Embryonic facial prominence (tissue), 1 donor: ENCODE measurements at regions not wholly inside any gene's neighbourhood (a gene's known extent, or its start where the extent isn't known, plus 50 kb on each side); places are given as distances from the start of the nearest gene placed in this dataset.
"Not testable (repeated sequence)": the region's sequence is repeated elsewhere in the genome, so short reads cannot be mapped to it uniquely, and the experiment has no call there.

Experiments used
- DNase-seq: peaks from one replicate; pipeline ENCODE4 v3.0.0-alpha.2; 2016; ENCODE audit errors: extremely low spot score

- peak; percentile 50 for DNase-seq
Observed at GRCh38 chr12:75706786-75707605, 195.6 kb upstream of the KRR1 start.

DNA sequence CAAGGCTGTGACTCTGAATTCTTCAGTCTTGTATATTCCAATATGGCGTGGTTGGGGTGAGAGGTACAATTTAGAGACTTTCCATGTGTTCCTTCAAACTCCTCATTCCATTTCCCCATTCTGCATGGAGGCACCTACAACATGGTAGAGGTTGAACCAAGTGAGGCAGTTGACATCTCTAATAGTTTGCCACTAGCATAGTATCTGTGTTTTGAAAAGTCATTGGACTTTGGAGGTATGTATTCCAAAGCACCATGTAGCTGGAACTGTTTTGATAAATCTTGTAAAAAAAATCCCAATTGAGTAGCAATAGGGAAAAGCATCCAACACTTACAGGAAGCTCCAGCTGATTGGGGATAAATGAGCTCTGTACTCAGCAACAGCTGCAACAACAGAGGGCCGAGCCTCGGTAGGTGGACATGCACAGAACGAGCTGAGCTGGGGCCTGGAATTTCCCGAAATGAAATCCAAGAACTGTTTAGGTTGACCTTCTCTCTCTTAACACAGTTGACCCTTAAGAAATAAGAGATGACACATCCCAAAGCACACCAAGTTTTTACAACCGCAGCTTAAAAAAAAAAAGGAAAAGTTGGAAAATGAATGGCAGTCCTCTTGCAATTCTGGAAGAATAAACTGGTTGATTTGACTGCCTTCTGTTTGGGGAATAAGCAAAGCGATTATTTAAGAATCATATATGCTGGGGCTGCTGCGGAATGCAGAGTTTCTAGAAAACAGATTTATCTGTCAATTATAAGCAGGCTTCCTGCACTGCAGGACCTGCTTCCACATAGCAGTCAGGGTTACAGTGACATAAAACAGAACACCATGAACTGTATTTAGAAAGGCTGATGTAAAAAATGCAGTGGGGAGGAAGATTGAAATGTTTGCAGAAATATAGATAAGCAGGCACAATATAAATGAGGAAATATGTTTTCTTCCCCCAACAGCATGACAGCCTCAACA is 194.6 kb upstream of the KRR1 start:
- DNase-seq = peak; percentile 65

DNA sequence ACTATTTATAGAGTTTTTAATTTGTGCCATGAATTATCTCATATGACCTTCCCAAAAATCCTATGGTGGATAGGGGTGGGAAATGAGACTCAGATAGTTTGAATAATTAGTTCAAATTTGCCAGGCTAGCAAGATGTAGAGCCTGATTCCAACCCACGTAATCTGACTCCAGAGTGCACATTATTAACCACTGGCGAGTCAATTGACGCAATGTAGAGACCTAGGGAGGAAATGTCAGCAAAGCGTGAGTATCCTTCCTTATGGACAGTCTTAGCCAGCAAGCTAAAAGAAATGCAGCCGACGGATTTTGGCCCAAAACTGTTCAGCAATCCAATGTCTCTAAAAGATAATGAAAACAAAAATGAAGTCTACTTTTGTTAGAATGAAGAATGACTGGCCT is 193.3 kb upstream of the KRR1 start:
- no peak for DNase-seq

DNA sequence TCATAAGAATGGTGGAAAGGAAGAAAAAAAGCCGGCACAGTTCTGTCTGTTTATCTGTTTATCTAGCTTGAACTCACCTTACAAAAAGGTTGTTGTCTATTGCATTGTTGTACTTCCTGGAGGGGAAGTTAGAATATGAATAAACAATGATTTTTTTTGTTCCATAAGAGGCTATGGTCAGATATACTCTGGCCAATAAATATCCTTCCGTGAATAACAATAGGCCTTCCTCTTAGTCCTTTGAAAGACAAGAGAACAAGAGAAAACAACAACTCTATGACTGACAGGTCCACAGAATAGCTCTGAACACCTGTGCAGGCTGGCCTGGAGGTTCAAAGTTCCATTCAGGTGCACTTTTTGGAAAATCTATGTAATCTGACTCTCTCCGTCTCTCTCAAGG is 192.8 kb upstream of the KRR1 start:
- DNase-seq = no peak

DNA sequence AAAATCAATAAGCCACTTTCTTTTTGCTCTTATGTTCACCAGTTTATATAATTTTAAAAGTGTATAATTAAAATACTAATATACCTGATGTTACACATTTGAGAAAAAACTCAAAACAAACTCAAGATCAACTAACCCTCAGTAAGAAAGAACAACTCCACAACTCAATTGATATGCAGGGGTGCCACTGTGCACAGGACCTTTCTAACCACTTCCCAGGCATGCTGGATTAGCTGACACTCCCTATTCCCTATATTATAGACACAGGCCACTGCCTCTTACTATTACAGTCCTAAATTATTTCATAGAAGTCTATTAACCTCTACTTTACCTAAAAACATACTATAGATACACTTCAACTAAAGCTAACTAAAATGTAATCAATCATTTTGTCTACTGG is 191.7 kb upstream of the KRR1 start:
- DNase-seq = no peak

DNA sequence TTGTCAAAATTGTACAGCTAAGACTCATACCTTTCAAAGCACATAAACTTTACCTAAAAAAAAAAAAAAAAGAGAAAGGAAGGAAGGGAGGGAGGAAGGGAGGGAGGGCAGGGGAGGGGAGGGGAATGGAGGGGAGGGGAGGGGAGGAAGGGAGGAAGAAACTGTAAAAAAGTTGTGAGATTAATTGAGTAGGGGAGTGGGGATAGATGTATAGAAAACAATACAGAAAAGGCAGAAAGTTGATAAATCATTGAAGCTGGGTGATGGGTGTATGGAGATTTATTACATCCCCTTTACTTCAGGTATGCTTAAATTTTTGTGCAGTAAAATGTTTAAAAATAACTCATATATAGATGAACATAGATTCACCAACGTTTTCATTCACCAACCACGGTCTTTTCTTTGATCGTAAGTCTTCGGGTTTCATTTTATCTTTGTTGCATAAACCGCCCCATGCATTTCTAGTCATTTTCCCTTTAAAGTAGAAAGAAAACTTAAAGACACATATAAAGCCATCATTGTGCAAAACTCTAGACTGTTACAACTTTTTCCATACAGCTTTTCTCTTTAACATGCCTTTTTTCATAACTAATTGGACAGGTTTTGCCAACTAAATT is 191.2 kb upstream of the KRR1 start:
- DNase-seq = no peak

- no peak for DNase-seq
Observed at GRCh38 chr12:75701859-75702258, 190.4 kb upstream of the KRR1 start.

DNA sequence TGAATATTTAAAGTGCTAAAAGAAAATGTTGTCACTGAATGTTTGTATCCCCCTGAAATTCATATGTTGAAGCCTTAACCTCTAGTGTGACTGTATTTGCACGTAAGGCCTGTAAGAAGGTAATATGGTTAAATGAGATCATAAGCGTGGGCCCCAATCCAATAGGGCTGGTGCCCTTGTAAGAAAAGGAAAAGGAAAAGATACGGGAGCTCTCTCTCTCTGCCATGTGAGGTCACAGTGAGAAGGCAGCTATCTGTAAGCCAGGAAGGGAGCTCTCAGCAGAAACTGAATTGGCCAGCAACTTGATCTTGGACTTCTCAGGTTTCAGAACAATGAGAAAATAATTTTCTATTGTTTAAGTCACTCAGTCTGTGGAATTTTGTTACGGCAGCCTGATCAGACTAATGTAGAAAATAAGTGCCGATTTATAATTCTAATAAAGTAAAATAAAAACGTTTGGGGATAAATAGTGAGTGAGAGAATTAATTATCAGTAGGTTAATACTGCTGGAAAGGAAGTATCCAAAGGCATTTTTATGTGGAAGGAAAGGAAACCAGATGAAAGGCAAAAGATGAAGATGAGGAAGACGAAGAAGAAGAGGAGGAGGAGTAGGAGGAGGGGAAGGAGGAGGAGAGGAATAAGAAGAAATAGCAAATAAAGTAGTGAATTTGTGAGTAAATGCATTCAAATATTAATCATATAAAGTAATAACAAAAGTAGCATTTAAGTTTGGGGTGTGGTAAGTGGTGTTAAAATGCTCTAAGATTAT is 188.5 kb upstream of the KRR1 start:
- no peak for DNase-seq

DNA sequence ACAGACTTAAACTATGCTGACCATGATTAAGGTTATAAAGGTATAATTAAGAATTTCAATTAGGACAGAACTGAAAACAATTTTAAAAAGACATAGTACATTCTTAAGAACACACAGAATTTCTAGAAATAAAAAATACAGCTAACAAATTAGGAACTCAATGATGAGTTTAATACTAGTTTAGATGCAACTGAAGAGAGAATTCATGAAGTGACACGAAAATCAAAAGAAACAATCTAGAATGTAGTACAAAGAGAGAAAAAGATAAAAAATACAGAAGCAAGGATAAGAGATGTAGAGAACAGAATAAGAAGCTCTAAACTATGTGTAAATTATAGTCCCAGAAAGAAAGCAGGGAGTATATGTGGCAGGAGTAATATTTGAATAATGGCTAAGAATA is 187.8 kb upstream of the KRR1 start:
- no peak for DNase-seq

DNA sequence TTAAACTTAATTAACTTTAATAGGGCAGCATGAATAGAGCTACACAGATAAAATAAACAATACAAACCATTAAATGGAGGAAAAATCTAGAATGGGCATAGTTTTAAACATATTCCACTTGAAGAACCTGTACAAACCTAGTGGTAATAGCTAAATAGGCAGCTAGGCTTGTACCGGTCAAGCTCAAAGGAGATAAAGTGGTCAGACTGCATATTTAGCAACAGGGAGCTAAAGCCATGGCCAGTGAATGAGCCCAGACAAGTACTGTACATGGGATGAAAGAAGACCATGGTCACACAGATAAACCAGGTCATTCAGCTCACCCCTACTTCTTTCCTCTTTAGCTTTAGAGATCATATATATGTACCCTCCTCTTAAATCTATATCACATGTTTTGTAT is 186.6 kb upstream of the KRR1 start:
- no peak for DNase-seq

DNA sequence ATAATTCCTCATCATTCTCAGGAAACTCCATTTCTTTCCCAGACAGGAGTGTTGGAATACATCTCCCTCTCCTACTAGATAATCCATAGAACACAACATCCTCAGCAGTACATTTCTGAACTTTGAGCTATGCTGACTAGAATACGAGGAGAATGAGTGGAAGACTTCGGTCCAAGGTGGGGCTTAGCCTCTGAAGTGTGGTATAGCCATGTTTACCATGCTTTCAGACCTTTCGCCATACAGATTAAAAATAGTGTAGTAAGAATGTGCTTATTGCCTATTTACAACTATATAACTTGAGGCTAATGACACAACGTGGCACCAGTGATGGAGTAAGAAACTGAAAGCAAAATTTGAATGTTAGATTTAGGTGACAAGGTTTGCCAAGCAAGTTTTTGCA is 184.5 kb upstream of the KRR1 start:
- DNase-seq = no peak

GRCh38 chr12:75694534-75695268 is 183.3 kb upstream of the KRR1 start:
- no peak for DNase-seq

GRCh38 chr12:75692876-75693275 is 181.5 kb upstream of the KRR1 start:
- no peak for DNase-seq

- no peak for DNase-seq
Observed at GRCh38 chr12:75690296-75690955, 179.0 kb upstream of the KRR1 start.

- not testable (repeated sequence) for DNase-seq
Observed at GRCh38 chr12:75686233-75686632, 174.8 kb upstream of the KRR1 start.

- no peak for DNase-seq
Observed at GRCh38 chr12:75685617-75686225, 174.3 kb upstream of the KRR1 start.

GRCh38 chr12:75684678-75685616 is 173.5 kb upstream of the KRR1 start:
- DNase-seq = no peak

GRCh38 chr12:75683995-75684586 is 172.7 kb upstream of the KRR1 start:
- not testable (repeated sequence) for DNase-seq
